OCI-LY3 (cell line): ENCODE measurements at regions not wholly inside any gene's neighbourhood (a gene's known extent, or its start where the extent isn't known, plus 50 kb on each side); places are given as distances from the start of the nearest gene placed in this dataset.

ENCODE experiments used
- CTCF ChIP-seq: fragments of 200-600, 300-600 bp; sonication (generic); IDR thresholded peaks from 2 replicates; pipeline ENCODE4 v1.5.1; 2014; ENCODE audit warnings: antibody characterized with exemption, low read length, low read depth
- EZH2phosphoT487 ChIP-seq: fragments of 200-600 bp; shearing (Covaris generic); IDR thresholded peaks from 2 replicates; pipeline ENCODE4 v1.6.1; 2018; ENCODE audit warnings: antibody characterized with exemption, mixed run types, low read depth

GRCh38 chr22:22369964-22370270, 125.3 kb downstream of the VPREB1 start:
- no peak for TF ChIP-seq CTCF
- TF ChIP-seq EZH2phosphoT487 = no peak
